RWPE2 (cell line): ENCODE measurements at regions not wholly inside any gene's neighbourhood (a gene's known extent, or its start where the extent isn't known, plus 50 kb on each side); places are given as distances from the start of the nearest gene placed in this dataset.
"Not testable (repeated sequence)": the region's sequence is repeated elsewhere in the genome, so short reads cannot be mapped to it uniquely, and the experiment has no call there.

Experiments used
- ATAC-seq: fragments of 200-7000 bp; cut with Tn5 transposase; 3 replicates; pipeline ENCODE4 v1.9.1; 2021; ENCODE audit warnings: low read depth
- DNase-seq: peaks from one replicate; pipeline ENCODE4 v3.0.0-alpha.2; 2020; ENCODE audit warnings: low spot score
- H3K27ac ChIP-seq: fragments of 450-650 bp; 2 replicates; pipeline ENCODE4 v1.5.1; 2017; ENCODE audit warnings: mild to moderate bottlenecking; ENCODE audit not compliant: poor library complexity, severe bottlenecking
- H3K27me3 ChIP-seq: fragments of 250-450 bp; sonication (Bioruptor Pico); 2 replicates; pipeline ENCODE4 v1.5.1; 2021; ENCODE audit warnings: mild to moderate bottlenecking, moderate library complexity; ENCODE audit not compliant: insufficient read depth, poor library complexity, severe bottlenecking
- H3K36me3 ChIP-seq: fragments of 250-450 bp; sonication (Bioruptor Pico); 2 replicates; pipeline ENCODE4 v1.5.1; 2020; ENCODE audit warnings: low read depth, mild to moderate bottlenecking, moderate library complexity
- H3K4me1 ChIP-seq: fragments of 250-450 bp; sonication (Bioruptor Pico); 2 replicates; pipeline ENCODE4 v1.5.1; 2021; ENCODE audit warnings: mild to moderate bottlenecking, moderate library complexity; ENCODE audit not compliant: insufficient read depth, poor library complexity, severe bottlenecking
- H3K4me3 ChIP-seq: fragments of 250-450 bp; sonication (Bioruptor Pico); 2 replicates; pipeline ENCODE4 v1.5.1; 2021; ENCODE audit warnings: mild to moderate bottlenecking, moderate library complexity; ENCODE audit not compliant: severe bottlenecking
- H3K9me3 ChIP-seq: fragments of 250-450 bp; sonication (Bioruptor Pico); 2 replicates; pipeline ENCODE4 v1.5.1; 2021; ENCODE audit warnings: mild to moderate bottlenecking, moderate library complexity; ENCODE audit not compliant: severe bottlenecking
- CTCF ChIP-seq: fragments of 450-650 bp; IDR thresholded peaks from one replicate; pipeline ENCODE4 v1.5.1; 2017; ENCODE audit warnings: mild to moderate bottlenecking, moderate library complexity; ENCODE audit not compliant: poor library complexity, severe bottlenecking

- DNase-seq (peak; percentile 13), ATAC-seq (no peak)
- no peak for TF ChIP-seq CTCF
- no peak overlapping the region for H3K4me3 ChIP-seq
- H3K27me3 ChIP-seq = no peaks in the 10 kb centered on the region
- H3K9me3 ChIP-seq = no peaks in the 10 kb centered on the region
- no peaks in the 10 kb centered on the region for H3K36me3 ChIP-seq
- no peaks in the 10 kb centered on the region for H3K4me1 ChIP-seq
- no peak overlapping the region for H3K27ac ChIP-seq
Measured at GRCh38 chr19:31483226-31483857, 134.1 kb upstream of the TSHZ3 start.

GRCh38 chr19:31484858-31485410, 135.7 kb upstream of the TSHZ3 start:
- DNase-seq = peak; percentile 4
- not testable (repeated sequence) for H3K9me3 ChIP-seq, H3K4me3 ChIP-seq, H3K4me1 ChIP-seq, ATAC-seq, H3K36me3 ChIP-seq, H3K27me3 ChIP-seq, H3K27ac ChIP-seq
- peak; percentile 26 for TF ChIP-seq CTCF

- Histone ChIP-seq H3K4me1 (no peaks in the 10 kb centered on the region), H3K4me3 (no peak overlapping the region), H3K36me3 (no peaks in the 10 kb centered on the region), H3K9me3 (no peaks in the 10 kb centered on the region), H3K27me3 (no peaks in the 10 kb centered on the region), H3K27ac (no peak overlapping the region)
- ATAC-seq = no peak
- TF ChIP-seq CTCF = no peak
- no peak for DNase-seq
Measured at GRCh38 chr19:31485472-31485871, 136.2 kb upstream of the TSHZ3 start.

GRCh38 chr19:31491242-31491641, 142.0 kb upstream of the TSHZ3 start:
- Histone ChIP-seq H3K27me3 (peaks cover 4% of the 10 kb centered on the region), H3K4me1 (no peaks in the 10 kb centered on the region), H3K36me3 (no peaks in the 10 kb centered on the region), H3K4me3 (no peak overlapping the region), H3K27ac (no peak overlapping the region), H3K9me3 (no peaks in the 10 kb centered on the region)
- no peak for DNase-seq
- no peak for ATAC-seq
- no peak for TF ChIP-seq CTCF

GRCh38 chr19:31492050-31492449, 142.8 kb upstream of the TSHZ3 start:
- ATAC-seq = no peak

More at GRCh38 chr19:31492050-31492449, 142.8 kb upstream of the TSHZ3 start:
- H3K36me3 ChIP-seq = no peaks in the 10 kb centered on the region
- H3K27ac ChIP-seq = no peak overlapping the region
- no peaks in the 10 kb centered on the region for H3K9me3 ChIP-seq
- H3K4me1 ChIP-seq = no peaks in the 10 kb centered on the region
- peak; percentile 3 for DNase-seq
- no peak for TF ChIP-seq CTCF
- H3K4me3 ChIP-seq = no peak overlapping the region
- peaks cover 4% of the 10 kb centered on the region for H3K27me3 ChIP-seq
